SK-N-SH (cell line): ENCODE measurements at regions not wholly inside any gene's neighbourhood (a gene's known extent, or its start where the extent isn't known, plus 50 kb on each side); places are given as distances from the start of the nearest gene placed in this dataset.

Experiments
- CTCF ChIA-PET: fragments of 300-600, 350-600 bp; formaldehyde crosslinking; extraction: SDS; loops from one replicate; lab custom pipeline; 2021; lab: Yijun Ruan, JAX
- POLR2A ChIA-PET: fragments of 350-600 bp; sonication (Branson Sonifier 250); formaldehyde crosslinking; extraction: SDS; loops from one replicate; lab custom pipeline; 2020; ENCODE audit warnings: antibody characterized with exemption, inconsistent platforms; lab: Yijun Ruan, JAX
- DNase-seq: peaks from one replicate; pipeline ENCODE4 v3.0.0; 2012
- H2AFZ ChIP-seq: fragments of 200-600 bp; sonication (generic); 2 replicates; pipeline ENCODE4 v1.8.1; 2016; ENCODE audit warnings: antibody characterized with exemption, mild to moderate bottlenecking, low read depth
- H3F3A ChIP-seq: fragments of 200-600 bp; sonication (generic); replicated peaks from 2 replicates; pipeline ENCODE3; 2016; ENCODE audit warnings: antibody characterized with exemption, mild to moderate bottlenecking; ENCODE audit not compliant: insufficient read depth
- H3K27ac ChIP-seq, 2 experiments: fragments of 200-500 bp in 1 of 2; fragments of 200-600 bp in 1 of 2; sonication (Bioruptor generic) in 1 of 2; sonication (generic), shearing (Covaris generic) in 1 of 2; 2 replicates each; pipeline versions ENCODE4 v1.5.1 to v1.6.1; 2014 to 2016; ENCODE audit warnings: low read depth in 2 of 2, inconsistent platforms in 1 of 2, low read length in 1 of 2, mild to moderate bottlenecking in 1 of 2, mixed read lengths in 1 of 2
- H3K27me3 ChIP-seq: fragments of 200-600 bp; sonication (generic), shearing (Covaris generic); 2 replicates; pipeline ENCODE4 v1.6.1; 2016; ENCODE audit warnings: mixed run types; ENCODE audit not compliant: insufficient read depth
- H3K36me3 ChIP-seq, 2 experiments: fragments of 200-500 bp in 1 of 2; fragments of 200-600 bp in 1 of 2; sonication (Bioruptor generic) in 1 of 2; sonication (generic) in 1 of 2; replicated peaks in 1 of 2; 2 replicates each; pipeline versions ENCODE3 to v1.5.1; 2014 to 2016; ENCODE audit warnings: low read length in 1 of 2, mild to moderate bottlenecking in 1 of 2; ENCODE audit not compliant: insufficient read depth in 2 of 2, control insufficient read depth in 1 of 2
- H3K4me1 ChIP-seq, 2 experiments: fragments of 200-500 bp in 1 of 2; fragments of 200-600 bp in 1 of 2; sonication (Bioruptor generic) in 1 of 2; sonication (generic), shearing (Covaris generic) in 1 of 2; 2 replicates each; pipeline versions ENCODE4 v1.5.1 to v1.6.1; 2014 to 2016; ENCODE audit warnings: low read depth in 1 of 2, low read length in 1 of 2, mixed run types in 1 of 2; ENCODE audit not compliant: insufficient read depth in 2 of 2, control insufficient read depth in 1 of 2
- H3K4me2 ChIP-seq: fragments of 200-600 bp; sonication (generic), shearing (Covaris generic); 2 replicates; pipeline ENCODE4 v1.6.1; 2017; ENCODE audit warnings: mixed run types
- H3K4me3 ChIP-seq, 2 experiments: fragments of 200-500 bp in 1 of 2; fragments of 200-600 bp in 1 of 2; sonication (Bioruptor generic) in 1 of 2; sonication (generic), shearing (Covaris generic) in 1 of 2; 2 replicates each; pipeline versions ENCODE4 v1.5.1 to v1.8.1; 2014 to 2016; ENCODE audit warnings: low read depth in 2 of 2, inconsistent platforms in 1 of 2, low read length in 1 of 2, mild to moderate bottlenecking in 1 of 2, mixed read lengths in 1 of 2, moderate library complexity in 1 of 2
- H3K79me2 ChIP-seq: fragments of 200-600 bp; sonication (generic); 2 replicates; pipeline ENCODE4 v1.8.1; 2017; ENCODE audit warnings: mild to moderate bottlenecking; ENCODE audit not compliant: insufficient read depth
- H3K9ac ChIP-seq: fragments of 200-600 bp; sonication (generic); 2 replicates; pipeline ENCODE4 v1.6.1; 2017; ENCODE audit warnings: mixed run types
- H3K9me2 ChIP-seq: fragments of 200-600 bp; sonication (generic); 2 replicates; pipeline ENCODE4 v1.6.1; 2017; ENCODE audit warnings: mixed run types
- H3K9me3 ChIP-seq: fragments of 200-600 bp; sonication (generic); 2 replicates; pipeline ENCODE4 v1.6.1; 2017; ENCODE audit warnings: mixed run types, mild to moderate bottlenecking, moderate library complexity
- H4K20me1 ChIP-seq: fragments of 200-600 bp; sonication (generic); 2 replicates; pipeline ENCODE4 v1.6.1; 2017; ENCODE audit warnings: mild to moderate bottlenecking, mixed run types; ENCODE audit not compliant: insufficient read depth
- CTCF ChIP-seq: fragments of 200-600 bp; sonication (generic); IDR thresholded peaks from 2 replicates; pipeline ENCODE4 v1.6.1; 2017; ENCODE audit warnings: antibody characterized with exemption, mild to moderate bottlenecking, moderate library complexity
- EP300 ChIP-seq, 2 experiments: IDR thresholded peaks; 2 replicates each; pipeline versions ENCODE4 v1.4.0 to v1.6.1; 2012; ENCODE audit warnings: borderline replicate concordance in 1 of 2, low read depth in 1 of 2, low read length in 1 of 2
- EZH2phosphoT487 ChIP-seq: fragments of 200-600 bp; sonication (generic); IDR thresholded peaks from 2 replicates; pipeline ENCODE4 v1.6.1; 2017; ENCODE audit warnings: low read depth, mixed run types, mild to moderate bottlenecking, antibody characterized with exemption, moderate library complexity, borderline replicate concordance
- FOSL2 ChIP-seq: IDR thresholded peaks from 2 replicates; pipeline ENCODE4 v1.4.0; 2012; ENCODE audit warnings: low read depth, mild to moderate bottlenecking, moderate library complexity, borderline replicate concordance
- FOXJ3 ChIP-seq: sonication (generic); formaldehyde crosslinking; IDR thresholded peaks from 2 replicates; pipeline ENCODE4 v1.5.1; 2020; ENCODE audit warnings: mild to moderate bottlenecking, missing genetic modification reagents
- FOXM1 ChIP-seq: IDR thresholded peaks from 2 replicates; pipeline ENCODE4 v1.4.0; 2012; ENCODE audit warnings: low read depth, mild to moderate bottlenecking
- GATA2 ChIP-seq: sonication (generic); formaldehyde crosslinking; IDR thresholded peaks from 2 replicates; pipeline ENCODE4 v1.5.0; 2020; ENCODE audit warnings: mild to moderate bottlenecking, missing genetic modification reagents
- JUND ChIP-seq: IDR thresholded peaks from 2 replicates; pipeline ENCODE4 v1.4.0; 2012
- MAX ChIP-seq: IDR thresholded peaks from 2 replicates; pipeline ENCODE4 v1.4.0; 2012; ENCODE audit warnings: low read depth
- REST ChIP-seq: IDR thresholded peaks from 2 replicates; pipeline ENCODE4 v1.6.1; 2012; ENCODE audit warnings: mild to moderate bottlenecking, low read depth, low read length, moderate library complexity
- SMC3 ChIP-seq: IDR thresholded peaks from 2 replicates; pipeline ENCODE4 v1.6.1; 2012; ENCODE audit warnings: low read depth, low read length, improper control_type of control experiment
- TEAD4 ChIP-seq: IDR thresholded peaks from 2 replicates; pipeline ENCODE4 v1.4.0; 2012; ENCODE audit warnings: mild to moderate bottlenecking, borderline replicate concordance; ENCODE audit not compliant: insufficient read depth
- ZBTB33 ChIP-seq: IDR thresholded peaks from 2 replicates; pipeline ENCODE4 v1.4.0; 2012; ENCODE audit warnings: low read depth, borderline replicate concordance
- WGBS: methylation state at CpG from one replicate; pipeline ENCODE4 v1.1.6; 2017; ENCODE audit warnings: low lambda C conversion rate; 5-methylcytosine and 5-hydroxymethylcytosine counted together

- TF ChIP-seq CTCF: no peak
Observed at GRCh38 chr16:8397223-8397622, 193.1 kb downstream of the TMEM114 start (continued).

GRCh38 chr16:8396463-8396862, 193.8 kb downstream of the TMEM114 start:
- ChIA-PET POLR2A (no interaction called here), CTCF (no interaction called here)
- no peak overlapping the region for H3K4me3 ChIP-seq
- TF ChIP-seq CTCF: no peak
- no peak for TF ChIP-seq FOXM1
- no peak for TF ChIP-seq MAX
- no peak for TF ChIP-seq FOSL2
- TF ChIP-seq TEAD4: no peak
- TF ChIP-seq GATA2: no peak
- no peak for TF ChIP-seq FOXJ3 (CRISPR knock-in tag)
- H3K9me2 ChIP-seq: no peaks in the 10 kb centered on the region
- 13% methylated on average over 5 of the region's 5 CpGs for WGBS
- no peaks in the 10 kb centered on the region for H3F3A ChIP-seq
- H4K20me1 ChIP-seq: no peaks in the 10 kb centered on the region
- H3K27me3 ChIP-seq: no peaks in the 10 kb centered on the region
- H3K9ac ChIP-seq: no peak overlapping the region
- no peak for DNase-seq
- H2AFZ ChIP-seq: no peak overlapping the region
- no peaks in the 10 kb centered on the region for H3K79me2 ChIP-seq
- H3K36me3 ChIP-seq: no peaks in the 10 kb centered on the region
- no peaks in the 10 kb centered on the region for H3K9me3 ChIP-seq
- H3K4me1 ChIP-seq: no peaks in the 10 kb centered on the region
- H3K27ac ChIP-seq: no peak overlapping the region
- H3K4me2 ChIP-seq: no peak overlapping the region

GRCh38 chr16:8391257-8391656, 199.1 kb downstream of the TMEM114 start:
- WGBS: 8% methylated on average over 3 of the region's 3 CpGs
- no peaks in the 10 kb centered on the region for H3K27me3 ChIP-seq
- H3K36me3 ChIP-seq: no peaks in the 10 kb centered on the region
- H3K27ac ChIP-seq: no peak overlapping the region
- no peaks in the 10 kb centered on the region for H3K9me2 ChIP-seq
- no peaks in the 10 kb centered on the region for H3F3A ChIP-seq
- H3K9ac ChIP-seq: no peak overlapping the region
- no peak overlapping the region for H2AFZ ChIP-seq
- CTCF ChIA-PET: no interaction called here
- POLR2A ChIA-PET: no interaction called here
- DNase-seq: no peak
- H3K9me3 ChIP-seq: no peaks in the 10 kb centered on the region
- H3K79me2 ChIP-seq: no peaks in the 10 kb centered on the region
- no peaks in the 10 kb centered on the region for H4K20me1 ChIP-seq
- no peak overlapping the region for H3K4me2 ChIP-seq
- no peaks in the 10 kb centered on the region for H3K4me1 ChIP-seq
- H3K4me3 ChIP-seq: no peak overlapping the region
- TF ChIP-seq GATA2 (no peak), FOSL2 (no peak), SMC3 (no peak), REST (no peak), ZBTB33 (no peak), EP300 (IDR thresholded peaks at IDR 0.05; ENCODE audit: borderline replicate concordance in 1 of 2, low read depth in 1 of 2, low read length in 1 of 2) (no peak), FOXM1 (no peak), EZH2phosphoT487 (no peak), JUND (no peak), TEAD4 (no peak)
